HG02885 (cell line): ENCODE measurements at regions not wholly inside any gene's neighbourhood (a gene's known extent, or its start where the extent isn't known, plus 50 kb on each side); places are given as distances from the start of the nearest gene placed in this dataset.
"Not testable (repeated sequence)": the region's sequence is repeated elsewhere in the genome, so short reads cannot be mapped to it uniquely, and the experiment has no call there.

ENCODE experiments used
- ATAC-seq: cut with Tn5 transposase; IDR thresholded peaks from one replicate; pipeline ENCODE4 v1.9.1; 2021; ENCODE audit warnings: mild to moderate bottlenecking; ENCODE audit not compliant: unreplicated experiment, poor library complexity

DNA sequence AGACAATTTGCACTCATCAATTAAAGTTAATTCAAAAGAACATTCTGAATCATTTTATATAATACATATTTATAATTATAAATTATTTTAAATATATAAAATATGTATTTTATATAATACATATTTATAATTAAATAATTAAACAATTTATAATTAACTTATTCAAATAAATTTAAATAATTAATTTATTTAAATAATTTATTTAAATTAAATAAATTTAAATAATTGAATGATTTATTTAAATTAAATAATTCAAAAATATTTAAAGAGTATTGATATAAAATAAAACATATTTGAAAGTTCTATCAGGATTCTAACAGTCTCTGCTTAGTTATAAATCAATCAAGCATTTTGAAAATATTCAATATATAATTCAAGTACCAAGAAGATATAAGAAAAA lies 775.5 kb upstream of the CTNND2 start:
- ATAC-seq: no peak

- ATAC-seq: no peak
Observed at GRCh38 chr5:12675959-12676358, 771.7 kb upstream of the CTNND2 start.

DNA sequence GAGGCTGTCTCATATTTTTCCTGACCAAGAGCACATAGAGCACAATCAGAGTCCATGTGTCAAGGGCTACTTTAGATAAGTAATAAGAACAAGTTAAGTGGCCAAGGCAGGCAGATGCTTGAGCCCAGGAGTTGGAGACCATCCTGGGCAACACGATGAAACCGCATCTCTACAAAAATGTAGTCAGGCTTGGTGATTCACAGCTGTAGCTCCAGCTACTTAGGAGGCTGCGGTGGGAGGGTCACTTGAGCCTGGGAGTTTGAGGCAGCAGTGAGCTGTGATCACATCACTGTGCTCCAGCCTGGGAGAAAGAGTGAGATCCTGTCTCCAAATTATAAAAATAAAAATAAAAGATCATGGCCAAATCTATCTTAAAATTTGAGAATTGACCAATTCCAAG lies 767.9 kb upstream of the CTNND2 start:
- ATAC-seq: no peak

DNA sequence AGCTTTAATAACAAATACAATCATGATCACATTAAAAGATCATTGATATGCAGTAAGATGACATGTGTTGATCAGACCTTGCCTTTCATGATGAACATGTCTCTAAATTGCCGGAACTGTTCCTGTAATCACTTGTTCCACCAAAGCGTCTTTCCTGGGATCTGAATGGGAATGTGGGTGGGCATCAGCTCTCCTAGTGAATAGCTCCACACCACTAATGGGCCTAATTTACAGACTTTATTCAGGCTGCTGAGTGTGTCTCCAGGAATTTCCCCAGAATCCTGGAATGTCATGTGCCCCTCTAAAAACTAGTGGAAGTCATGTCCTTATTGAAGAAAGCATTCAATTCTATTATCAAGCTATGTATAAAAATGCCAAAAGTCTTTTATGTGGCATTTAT lies 765.1 kb upstream of the CTNND2 start:
- no peak for ATAC-seq

DNA sequence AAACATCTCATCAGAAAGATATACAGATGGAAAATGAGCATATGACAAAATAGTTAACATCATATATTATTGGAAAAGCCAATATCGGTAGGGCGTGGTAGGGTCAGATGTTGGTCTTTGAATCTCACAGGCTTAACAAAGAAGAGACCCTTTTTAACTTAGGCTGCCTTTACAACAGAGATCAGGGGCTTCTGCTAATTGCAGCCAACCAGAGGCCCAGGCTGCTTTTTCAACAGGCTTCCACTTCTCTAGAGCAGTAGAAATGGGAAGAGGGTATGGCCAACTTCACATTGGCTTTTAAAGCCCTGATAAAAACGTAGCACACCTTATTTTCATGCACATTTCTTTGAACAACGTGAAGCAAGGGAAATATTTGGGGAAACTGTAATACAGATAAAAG lies 764.3 kb upstream of the CTNND2 start:
- no peak for ATAC-seq

GRCh38 chr5:12667818-12668217 lies 763.6 kb upstream of the CTNND2 start:
- not testable (repeated sequence) for ATAC-seq

GRCh38 chr5:12665772-12666171 lies 761.5 kb upstream of the CTNND2 start:
- not testable (repeated sequence) for ATAC-seq

DNA sequence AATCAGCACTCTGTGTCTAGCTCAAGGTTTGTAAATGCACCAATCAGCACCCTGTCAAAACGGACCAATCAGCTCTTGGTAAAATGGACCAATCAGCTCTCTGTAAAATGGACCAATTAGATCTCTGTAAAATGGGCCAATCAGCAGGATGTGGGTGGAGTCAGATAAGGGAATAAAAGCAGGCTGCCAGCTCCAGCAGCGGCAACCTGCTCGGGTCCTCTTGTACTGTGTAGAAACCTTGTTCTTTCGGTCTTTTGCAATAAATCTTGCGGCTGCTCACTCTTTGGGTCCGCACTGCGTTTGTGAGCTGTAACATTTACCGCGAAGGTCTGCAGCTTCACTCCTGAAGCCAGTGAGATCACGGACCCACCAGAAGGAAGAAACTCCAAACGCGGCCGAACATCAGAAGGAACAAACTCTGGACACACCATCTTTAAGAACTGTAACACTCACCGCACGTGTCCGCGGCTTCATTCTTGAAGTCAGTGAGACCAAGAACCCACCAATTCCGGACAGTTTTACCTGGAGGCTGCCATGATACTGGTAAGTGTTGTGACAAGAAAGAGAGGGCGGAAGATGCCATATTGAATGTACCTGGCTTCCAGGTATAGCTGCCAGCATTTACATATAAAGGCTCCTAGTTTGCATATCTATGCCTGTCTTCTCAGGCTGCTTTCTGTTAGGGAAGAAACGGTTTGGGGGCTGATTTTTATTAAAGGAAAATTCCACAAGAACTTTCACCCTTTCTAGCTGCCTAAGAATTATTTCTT lies 758.5 kb upstream of the CTNND2 start:
- no peak for ATAC-seq

DNA sequence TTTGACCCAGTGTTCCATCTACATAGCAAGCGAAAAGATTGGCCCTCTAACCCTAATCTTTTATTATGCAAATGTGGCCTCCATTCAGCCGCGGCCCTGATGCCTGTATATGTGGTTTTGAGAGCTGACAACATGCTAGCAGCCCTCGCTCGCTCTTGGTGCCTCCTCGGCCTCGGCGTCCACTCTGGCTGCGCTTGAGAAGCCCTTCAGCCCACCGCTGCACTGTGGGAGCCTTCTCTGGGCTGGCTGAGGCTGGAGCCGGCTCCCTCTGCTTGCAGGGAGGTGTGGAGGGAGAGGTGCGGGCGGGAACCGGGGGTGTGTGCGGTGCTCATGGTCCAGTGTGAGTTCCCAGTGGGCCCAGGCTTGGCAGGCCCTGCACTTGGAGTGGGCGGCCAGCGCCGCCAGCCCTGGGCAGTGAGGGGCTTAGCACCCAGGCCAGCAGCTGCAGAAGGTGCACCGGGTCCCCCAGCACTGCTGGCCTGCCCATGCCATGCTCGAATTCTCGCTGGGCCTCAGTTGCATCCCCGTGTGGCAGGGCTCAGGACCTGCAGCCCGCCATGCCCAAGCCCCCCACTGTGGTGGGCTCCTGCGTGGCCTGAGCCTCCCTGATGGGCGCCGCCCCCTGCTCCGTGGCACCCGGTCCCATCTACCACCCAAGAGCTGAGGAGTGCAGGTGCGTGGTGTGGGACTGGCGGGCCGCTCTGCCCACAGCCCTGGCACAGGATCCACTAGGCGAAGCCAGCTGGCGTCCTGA lies 757.5 kb upstream of the CTNND2 start:
- ATAC-seq: no peak

DNA sequence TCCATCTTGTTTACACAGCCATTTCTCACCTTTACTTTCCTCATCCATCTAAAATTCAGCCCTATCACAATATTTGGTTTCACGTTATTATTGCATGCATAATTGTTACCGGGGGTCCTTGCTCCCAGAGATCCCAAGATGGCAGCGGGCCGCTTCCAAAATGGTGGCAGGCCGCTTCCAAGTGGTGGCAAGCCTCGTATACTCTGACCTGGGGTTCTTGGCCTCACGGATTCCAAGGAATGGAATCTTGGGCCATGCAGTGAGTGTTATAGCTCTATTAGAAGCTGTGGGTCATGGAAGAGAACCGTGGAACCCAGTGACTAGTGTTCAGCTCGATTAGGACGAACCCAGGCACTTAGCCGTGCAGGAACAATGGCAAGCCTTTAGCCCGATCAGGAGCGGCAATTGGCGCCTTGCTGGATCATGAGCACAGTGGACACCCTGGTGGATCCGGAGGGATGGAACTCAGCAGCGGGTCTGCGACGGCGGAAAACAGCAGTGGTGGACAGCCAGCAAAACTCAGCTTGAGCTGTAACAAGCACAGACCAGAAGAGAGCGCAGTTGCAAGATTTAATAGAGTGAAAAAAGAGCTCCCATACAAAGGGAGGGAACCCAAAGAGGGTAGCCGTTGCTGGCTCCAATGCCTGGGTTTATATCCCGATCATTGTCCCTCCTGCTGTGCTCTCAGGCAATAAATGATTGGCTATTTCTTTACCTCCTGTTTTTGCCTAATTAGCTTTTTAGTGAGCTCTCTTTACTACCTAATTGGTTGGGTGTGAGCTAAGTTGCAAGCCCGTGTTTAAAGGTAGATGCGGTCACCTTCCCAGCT lies 756.2 kb upstream of the CTNND2 start:
- ATAC-seq: not testable (repeated sequence)

DNA sequence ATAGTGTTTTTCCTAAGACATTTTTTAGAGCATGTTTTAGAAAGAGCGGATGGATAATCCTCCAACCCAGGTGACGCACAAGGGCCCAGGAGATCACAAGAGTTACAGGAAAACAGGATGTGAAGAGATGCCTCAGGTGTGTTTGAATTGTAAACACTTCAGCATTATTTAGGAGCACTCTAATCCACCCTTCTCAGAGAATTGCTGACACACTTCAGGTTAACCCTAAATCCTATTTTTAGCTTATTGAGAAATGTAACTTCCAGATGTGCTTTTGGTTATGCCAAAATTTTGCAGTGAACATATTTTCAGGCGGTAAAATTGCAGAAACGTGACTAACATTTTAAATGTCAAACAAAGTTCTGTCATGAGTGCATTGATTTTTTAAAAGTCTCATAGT lies 755.4 kb upstream of the CTNND2 start:
- no peak for ATAC-seq

DNA sequence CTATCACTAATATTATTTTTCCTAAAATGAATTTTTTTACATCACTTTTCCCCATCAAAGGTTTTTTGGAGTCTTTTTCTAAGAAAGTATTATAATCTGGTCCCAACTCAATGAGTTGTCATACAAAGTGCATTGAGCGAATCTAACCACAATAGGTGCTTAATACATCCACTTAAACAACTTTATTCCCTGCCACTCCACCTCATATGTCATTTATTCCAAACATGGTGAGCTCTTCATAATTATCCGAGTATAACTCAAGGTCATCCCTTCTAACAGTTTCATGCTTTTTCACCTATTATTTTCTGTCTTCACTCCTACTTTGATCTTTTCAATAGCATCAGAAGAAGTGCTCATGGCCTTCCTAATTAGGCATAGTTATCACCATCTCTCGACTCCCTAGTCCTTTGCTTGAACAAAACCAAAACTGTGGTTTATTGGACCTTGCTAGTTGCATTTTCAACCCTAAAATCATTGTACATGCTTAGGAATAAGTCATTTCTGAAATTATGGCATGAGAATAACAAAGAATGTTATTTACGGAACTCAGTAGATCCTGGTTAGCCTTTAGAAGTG lies 754.7 kb upstream of the CTNND2 start:
- ATAC-seq: no peak

GRCh38 chr5:12657914-12658474 lies 753.7 kb upstream of the CTNND2 start:
- ATAC-seq: not testable (repeated sequence)

GRCh38 chr5:12655675-12656074 lies 751.4 kb upstream of the CTNND2 start:
- ATAC-seq: no peak

DNA sequence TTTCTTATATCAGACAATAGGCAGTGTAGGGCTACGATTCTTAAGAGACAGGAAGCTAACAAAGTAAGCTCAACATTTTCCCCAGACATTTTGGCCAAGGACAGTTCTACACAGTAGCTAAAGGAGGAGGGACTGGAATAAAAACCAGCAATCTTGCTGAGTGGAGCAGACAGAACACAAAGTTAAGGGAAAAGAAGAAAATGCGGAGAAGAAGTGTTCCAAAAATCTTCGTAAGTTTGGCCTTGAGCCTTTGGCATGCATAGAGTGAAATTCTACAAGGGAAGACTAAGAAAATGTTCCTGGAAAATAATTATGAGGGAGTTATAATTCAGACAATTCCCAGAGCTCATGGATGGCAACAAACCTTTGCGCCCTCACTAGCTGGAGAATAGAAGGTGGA lies 748.0 kb upstream of the CTNND2 start:
- no peak for ATAC-seq

- no peak for ATAC-seq
Observed at GRCh38 chr5:12648558-12648957, 744.3 kb upstream of the CTNND2 start.

GRCh38 chr5:12647613-12648012 lies 743.4 kb upstream of the CTNND2 start:
- no peak for ATAC-seq

DNA sequence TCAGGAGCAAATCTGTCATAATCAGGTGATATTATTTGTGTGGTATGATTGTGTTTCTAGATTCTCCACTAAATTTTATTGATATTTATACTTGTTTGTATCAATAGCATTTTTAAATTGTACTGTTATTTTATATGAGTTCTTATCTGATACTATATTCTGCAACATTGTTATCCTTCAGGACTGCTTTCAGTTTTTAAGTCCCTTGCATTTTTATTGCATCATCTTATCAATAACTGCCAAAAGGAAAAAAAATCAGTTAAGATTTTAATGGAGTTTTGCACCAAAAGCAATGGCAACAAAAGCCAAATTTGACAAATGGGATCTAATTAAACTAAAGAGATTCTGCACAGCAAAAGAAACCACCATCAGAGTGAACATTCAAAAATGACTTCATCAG lies 741.3 kb upstream of the CTNND2 start:
- no peak for ATAC-seq

- no peak for ATAC-seq
Observed at GRCh38 chr5:12636209-12636608, 732.0 kb upstream of the CTNND2 start.

- ATAC-seq: no peak
Observed at GRCh38 chr5:12626556-12626955, 722.3 kb upstream of the CTNND2 start.
